H1 (cell line): ENCODE measurements at regions not wholly inside any gene's neighbourhood (a gene's known extent, or its start where the extent isn't known, plus 50 kb on each side); places are given as distances from the start of the nearest gene placed in this dataset.

Experiments used
- CTCF ChIA-PET: fragments of 300-600 bp; sonication (Branson Sonifier 250); formaldehyde crosslinking; loops from one replicate; lab custom pipeline; 2021; ENCODE audit not compliant: partially characterized antibody; lab: Charles Lee
- POLR2A ChIA-PET: fragments of 300-600 bp; sonication (Branson Sonifier 250); formaldehyde crosslinking; loops from one replicate; lab custom pipeline; 2021; ENCODE audit warnings: inconsistent platforms; ENCODE audit not compliant: partially characterized antibody; lab: Charles Lee
- DNase-seq, 2 experiments: peaks; one replicate each; pipeline versions ENCODE4 v3.0.0 to v3.0.0-alpha.2; 2010 to 2022; ENCODE audit warnings: low spot score in 2 of 2, low read depth in 1 of 2, mixed read lengths in 1 of 2
- FAIRE-seq: peaks from 2 replicates; lab custom pipeline; 2011; peaks lifted over from hg19 to GRCh38; lab: Jason Lieb, UNC
- H2AFZ ChIP-seq: 2 replicates; pipeline ENCODE4 v1.8.1; 2012; ENCODE audit warnings: low read length, inconsistent platforms
- H2AK5ac ChIP-seq: 2 replicates; pipeline ENCODE4 v1.6.1; 2013; ENCODE audit warnings: low read depth, low read length
- H2BK120ac ChIP-seq: replicated peaks from 2 replicates; pipeline ENCODE3; 2013; ENCODE audit warnings: low read depth, low read length, inconsistent platforms
- H2BK12ac ChIP-seq: 2 replicates; pipeline ENCODE4 v1.6.1; 2013; ENCODE audit warnings: low read depth, low read length
- H2BK15ac ChIP-seq: 2 replicates; pipeline ENCODE4 v1.6.1; 2013; ENCODE audit warnings: low read length
- H2BK20ac ChIP-seq: 2 replicates; pipeline ENCODE4 v1.6.1; 2013; ENCODE audit warnings: low read length
- H2BK5ac ChIP-seq: 2 replicates; pipeline ENCODE4 v1.6.1; 2013; ENCODE audit warnings: low read depth, low read length
- H3K14ac ChIP-seq: 2 replicates; pipeline ENCODE4 v1.6.1; 2013; ENCODE audit warnings: inconsistent platforms; ENCODE audit not compliant: insufficient read length
- H3K18ac ChIP-seq: 2 replicates; pipeline ENCODE4 v1.6.1; 2013; ENCODE audit warnings: low read length; ENCODE audit errors: extremely low read depth
- H3K23ac ChIP-seq: 2 replicates; pipeline ENCODE4 v1.6.1; 2013; ENCODE audit warnings: inconsistent platforms; ENCODE audit not compliant: insufficient read length
- H3K23me2 ChIP-seq: 2 replicates; pipeline ENCODE4 v1.6.1; 2013; ENCODE audit warnings: low read depth, low read length
- H3K27ac ChIP-seq: 2 replicates; pipeline ENCODE4 v1.6.1; 2011; ENCODE audit warnings: low read depth, low read length, inconsistent platforms
- H3K27me3 ChIP-seq, 4 experiments: replicated peaks in 1 of 4; 1 replicate in 1 of 4; 2 replicates in 3 of 4; pipeline versions ENCODE4 v1.6.1 to v1.8.1; 2011 to 2013; ENCODE audit warnings: low read length in 3 of 4, mild to moderate bottlenecking in 3 of 4, inconsistent platforms in 2 of 4, mixed read lengths in 2 of 4, moderate library complexity in 1 of 4; ENCODE audit not compliant: control insufficient read depth in 3 of 4, insufficient read depth in 3 of 4; ENCODE audit errors: extremely low read depth in 1 of 4
- H3K36me3 ChIP-seq, 4 experiments: 2 replicates each; pipeline versions ENCODE4 v1.6.1 to v1.8.1; 2011 to 2013; ENCODE audit warnings: mild to moderate bottlenecking in 4 of 4, low read length in 3 of 4, moderate library complexity in 2 of 4, control low read depth in 1 of 4, inconsistent platforms in 1 of 4; ENCODE audit not compliant: insufficient read depth in 4 of 4, control insufficient read depth in 2 of 4
- H3K4ac ChIP-seq: replicated peaks from 2 replicates; pipeline ENCODE3; 2013; ENCODE audit warnings: low read length, low read depth, mixed read lengths, inconsistent platforms; ENCODE audit not compliant: insufficient read length
- H3K4me1 ChIP-seq, 4 experiments: replicated peaks in 1 of 4; 1 replicate in 1 of 4; 2 replicates in 3 of 4; pipeline versions ENCODE4 v1.6.1 to v1.8.1; 2011 to 2013; ENCODE audit warnings: low read length in 3 of 4, inconsistent platforms in 2 of 4, mixed read lengths in 1 of 4; ENCODE audit not compliant: insufficient read depth in 4 of 4, control insufficient read depth in 3 of 4
- H3K4me2 ChIP-seq, 2 experiments: 2 replicates each; pipeline versions ENCODE4 v1.6.1 to v1.8.1; 2011 to 2013; ENCODE audit warnings: low read depth in 2 of 2, low read length in 2 of 2, control low read depth in 1 of 2, inconsistent platforms in 1 of 2, mild to moderate bottlenecking in 1 of 2; ENCODE audit not compliant: insufficient read depth in 1 of 2
- H3K4me3 ChIP-seq, 4 experiments: fragments of 200-600, 300-600 bp in 1 of 4; sonication (generic), shearing (Covaris generic), sonication (Bioruptor Twin) in 1 of 4; 2 replicates each; pipeline versions ENCODE4 v1.5.1 to v1.8.1; 2011 to 2016; ENCODE audit warnings: low read length in 4 of 4, low read depth in 3 of 4, control low read depth in 2 of 4, inconsistent platforms in 2 of 4, mild to moderate bottlenecking in 2 of 4, mixed read lengths in 1 of 4, moderate library complexity in 1 of 4; ENCODE audit not compliant: insufficient read depth in 2 of 4; ENCODE audit errors: extremely low read depth in 1 of 4
- H3K56ac ChIP-seq: replicated peaks from 2 replicates; pipeline ENCODE3; 2013; ENCODE audit warnings: low read depth, mild to moderate bottlenecking, mixed read lengths, low read length, inconsistent platforms; ENCODE audit not compliant: insufficient read length
- H3K79me1 ChIP-seq: 2 replicates; pipeline ENCODE4 v1.6.1; 2013; ENCODE audit warnings: low read depth, low read length, control low read depth
- H3K79me2 ChIP-seq, 2 experiments: 2 replicates each; pipeline versions ENCODE4 v1.6.1 to v1.8.1; 2012 to 2013; ENCODE audit warnings: low read length in 2 of 2, mild to moderate bottlenecking in 2 of 2, inconsistent platforms in 1 of 2; ENCODE audit not compliant: insufficient read depth in 2 of 2, control insufficient read depth in 1 of 2
- H3K9ac ChIP-seq, 4 experiments: replicated peaks in 1 of 4; 1 replicate in 1 of 4; 2 replicates in 3 of 4; pipeline versions ENCODE4 v1.6.1 to v1.8.1; 2011 to 2013; ENCODE audit warnings: low read depth in 3 of 4, low read length in 3 of 4, control low read depth in 2 of 4, mild to moderate bottlenecking in 2 of 4, moderate library complexity in 2 of 4, inconsistent platforms in 1 of 4; ENCODE audit errors: extremely low read depth in 1 of 4
- H3K9me3 ChIP-seq, 2 experiments: 2 replicates each; pipeline versions ENCODE4 v1.6.1 to v1.8.1; 2012 to 2013; ENCODE audit warnings: mild to moderate bottlenecking in 2 of 2, moderate library complexity in 2 of 2, control low read depth in 1 of 2, inconsistent platforms in 1 of 2, low read depth in 1 of 2, low read length in 1 of 2, mixed read lengths in 1 of 2; ENCODE audit not compliant: insufficient read depth in 2 of 2
- H4K20me1 ChIP-seq, 2 experiments: replicated peaks in 1 of 2; 2 replicates each; pipeline versions ENCODE3 to v1.8.1; 2011 to 2013; ENCODE audit warnings: inconsistent platforms in 2 of 2, low read length in 2 of 2, mild to moderate bottlenecking in 1 of 2; ENCODE audit not compliant: insufficient read depth in 2 of 2, control insufficient read depth in 1 of 2
- H4K5ac ChIP-seq: 2 replicates; pipeline ENCODE4 v1.6.1; 2013; ENCODE audit warnings: low read length, low read depth, mixed read lengths, inconsistent platforms; ENCODE audit not compliant: insufficient read length
- H4K8ac ChIP-seq: 2 replicates; pipeline ENCODE4 v1.8.0; 2013; ENCODE audit warnings: mild to moderate bottlenecking, moderate library complexity, low read length, inconsistent platforms; ENCODE audit not compliant: insufficient read depth; ENCODE audit errors: extremely low read depth
- H4K91ac ChIP-seq: replicated peaks from 2 replicates; pipeline ENCODE3; 2013; ENCODE audit warnings: low read length, mixed read lengths, inconsistent platforms; ENCODE audit not compliant: insufficient read length
- CTBP2 ChIP-seq: IDR thresholded peaks from 2 replicates; pipeline ENCODE4 v1.7.0; 2011; ENCODE audit warnings: borderline replicate concordance, mild to moderate bottlenecking, moderate library complexity, mixed read lengths, low read length; ENCODE audit not compliant: insufficient read depth, insufficient read length
- EZH2 ChIP-seq: fragments of 200-600 bp; sonication (generic); IDR thresholded peaks from 2 replicates; pipeline ENCODE4 v1.7.1; 2012; ENCODE audit warnings: low read depth, mild to moderate bottlenecking, moderate library complexity, low read length, inconsistent platforms; ENCODE audit not compliant: severe bottlenecking
- RFX5 ChIP-seq: IDR thresholded peaks from 2 replicates; pipeline ENCODE4 v1.6.1; 2011; ENCODE audit warnings: low read depth, low read length, improper control_type of control experiment, borderline replicate concordance
- WGBS, 2 experiments: shearing (Covaris generic) in 1 of 2; methylation state at CpG; one replicate each; pipeline versions ENCODE4 v1.1.6 to v1.1.7; 2013 to 2015; ENCODE audit warnings: low lambda C conversion rate in 2 of 2, mixed read lengths in 2 of 2, inconsistent platforms in 1 of 2, low coverage in 1 of 2, missing lambda C conversion rate in 1 of 2; ENCODE audit not compliant: insufficient replicate concordance in 2 of 2, insufficient coverage in 1 of 2, insufficient read length in 1 of 2; ENCODE audit errors: extremely low coverage in 1 of 2, missing lambda C conversion rate in 1 of 2; 5-methylcytosine and 5-hydroxymethylcytosine counted together
- TF ChIP-seq, protein P1 (sequence below): IDR thresholded peaks from 2 replicates; pipeline ENCODE4 v1.6.1; 2012; ENCODE audit warnings: inconsistent platforms
- TF ChIP-seq, protein P2 (sequence below): IDR thresholded peaks from 2 replicates; pipeline ENCODE4 v1.6.1; 2011; ENCODE audit warnings: low read depth, mild to moderate bottlenecking, low read length; ENCODE audit not compliant: insufficient read depth

DNA sequence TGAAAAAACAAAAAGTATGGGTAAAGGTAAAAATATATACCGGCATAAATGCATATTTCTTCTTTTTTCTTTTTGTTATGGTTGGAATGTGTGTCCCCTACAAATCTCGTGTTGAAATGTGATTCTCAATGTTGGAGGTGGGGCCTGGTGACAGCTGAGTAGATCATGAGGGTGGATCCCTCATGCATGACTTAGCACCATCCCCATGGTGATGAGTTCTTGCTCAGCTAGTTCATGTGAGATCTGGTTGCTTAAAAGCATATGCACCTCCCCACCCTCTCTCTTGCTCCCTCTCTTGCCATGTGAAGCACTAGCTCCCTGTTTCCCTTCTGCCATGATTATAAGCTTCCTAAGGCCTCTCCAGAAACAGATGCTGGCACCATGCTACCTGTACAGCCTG is 93.3 kb downstream of the HYCC1 start:
- no peaks in the 10 kb centered on the region for H3K23me2 ChIP-seq
- no peak overlapping the region for H3K4ac ChIP-seq
- H2BK12ac ChIP-seq: no peak overlapping the region
- no peak overlapping the region for H3K9ac ChIP-seq
- peaks cover 12 to 13% of the 10 kb centered on the region in 2 experiments for H3K9me3 ChIP-seq
- CTCF ChIA-PET: no interaction called here
- H3K27ac ChIP-seq: no peak overlapping the region
- no peak overlapping the region for H3K14ac ChIP-seq
- H3K27me3 ChIP-seq: no peaks in the 10 kb centered on the region
- H2AFZ ChIP-seq: no peak overlapping the region
- H3K23ac ChIP-seq: no peak overlapping the region
- no peaks in the 10 kb centered on the region for H4K20me1 ChIP-seq
- no peaks in the 10 kb centered on the region for H3K79me2 ChIP-seq
- H4K91ac ChIP-seq: no peak overlapping the region
- H3K18ac ChIP-seq: no peak overlapping the region
- no peak overlapping the region for H3K56ac ChIP-seq
- H2BK20ac ChIP-seq: no peak overlapping the region
- POLR2A ChIA-PET: interaction anchor here (1.0 kb wide), 1 partner anchor 54 kb away, joined by 5 read pairs; no protein-coding TSS in a partner anchor
- H3K4me1 ChIP-seq: no peaks in the 10 kb centered on the region
- H4K8ac ChIP-seq: no peak overlapping the region
- no peaks in the 10 kb centered on the region for H3K79me1 ChIP-seq
- no peak overlapping the region for H3K4me2 ChIP-seq
- 86% methylated on average over 2 of the region's 2 CpGs; no CpG with 5 or more reads in 1 of the 2 experiments for WGBS, 2 experiments
- DNase-seq (no peak), FAIRE-seq (no peak)
- H2AK5ac ChIP-seq: no peak overlapping the region
- TF ChIP-seq EZH2 (no peak), RFX5 (no peak), CTBP2 (no peak)
- TF ChIP-seq, protein P1, sequence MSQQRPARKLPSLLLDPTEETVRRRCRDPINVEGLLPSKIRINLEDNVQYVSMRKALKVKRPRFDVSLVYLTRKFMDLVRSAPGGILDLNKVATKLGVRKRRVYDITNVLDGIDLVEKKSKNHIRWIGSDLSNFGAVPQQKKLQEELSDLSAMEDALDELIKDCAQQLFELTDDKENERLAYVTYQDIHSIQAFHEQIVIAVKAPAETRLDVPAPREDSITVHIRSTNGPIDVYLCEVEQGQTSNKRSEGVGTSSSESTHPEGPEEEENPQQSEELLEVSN: no peak
- TF ChIP-seq, protein P2, sequence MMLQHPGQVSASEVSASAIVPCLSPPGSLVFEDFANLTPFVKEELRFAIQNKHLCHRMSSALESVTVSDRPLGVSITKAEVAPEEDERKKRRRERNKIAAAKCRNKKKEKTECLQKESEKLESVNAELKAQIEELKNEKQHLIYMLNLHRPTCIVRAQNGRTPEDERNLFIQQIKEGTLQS: no peak
- no peak overlapping the region for H3K4me3 ChIP-seq
- no peak overlapping the region for H2BK120ac ChIP-seq
- no peak overlapping the region for H4K5ac ChIP-seq
- no peaks in the 10 kb centered on the region; a peak in 1 of 8 replicates for H3K36me3 ChIP-seq
- no peak overlapping the region; the same call in 1 of the 2 replicates for H2BK15ac ChIP-seq
- H2BK5ac ChIP-seq: no peak overlapping the region
